ELR (cell line): ENCODE measurements at regions not wholly inside any gene's neighbourhood (a gene's known extent, or its start where the extent isn't known, plus 50 kb on each side); places are given as distances from the start of the nearest gene placed in this dataset.
A peak's percentile ranks its signal among the peaks of the same experiment; 100 is the strongest.

Source experiments
- DNase-seq: peaks from one replicate; pipeline ENCODE4 v3.0.0-alpha.2; 2015; ENCODE audit warnings: low read depth

- DNase-seq: no peak
These were observed 474.8 kb downstream of the PDGFC start for GRCh38 chr4:156496797-156497196.

DNA sequence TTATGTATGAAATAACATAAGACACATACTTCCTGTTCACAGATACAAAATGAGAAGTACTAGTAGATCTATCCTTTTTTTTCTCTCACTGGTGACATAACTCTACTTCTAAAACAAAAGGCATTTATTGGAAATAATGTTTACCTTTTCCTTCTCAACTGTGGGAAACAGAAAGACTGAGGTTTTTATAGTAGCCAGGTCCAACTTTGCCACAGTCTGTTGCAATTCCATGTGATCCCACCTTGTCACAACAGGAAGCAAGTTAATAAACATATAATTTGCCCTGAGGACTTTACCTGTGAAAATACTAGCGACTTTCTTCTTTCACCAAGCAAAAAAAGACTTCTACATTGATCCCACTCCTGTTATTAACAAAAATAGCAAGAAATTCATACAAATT is 475.8 kb downstream of the PDGFC start:
- DNase-seq: no peak

GRCh38 chr4:156495091-156495490 is 476.5 kb downstream of the PDGFC start:
- no peak for DNase-seq

DNA sequence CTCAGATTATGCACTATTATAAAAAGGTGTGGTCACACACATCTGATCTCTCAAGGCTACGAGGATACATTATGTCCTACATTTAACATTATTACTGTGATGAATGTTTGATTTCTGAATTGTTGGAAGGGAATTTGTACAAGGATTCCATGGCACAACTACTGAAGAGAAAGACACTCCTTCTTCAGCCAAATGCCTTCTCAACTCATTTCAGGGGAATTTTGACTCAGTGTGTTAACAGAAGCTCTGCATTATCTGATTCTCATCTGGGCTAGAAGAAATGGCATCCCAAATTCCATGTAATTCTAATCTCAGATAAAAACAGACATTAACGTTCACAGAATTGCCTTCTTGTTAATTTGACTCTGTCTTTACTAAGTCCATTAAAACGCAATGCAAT is 477.7 kb downstream of the PDGFC start:
- no peak for DNase-seq

DNA sequence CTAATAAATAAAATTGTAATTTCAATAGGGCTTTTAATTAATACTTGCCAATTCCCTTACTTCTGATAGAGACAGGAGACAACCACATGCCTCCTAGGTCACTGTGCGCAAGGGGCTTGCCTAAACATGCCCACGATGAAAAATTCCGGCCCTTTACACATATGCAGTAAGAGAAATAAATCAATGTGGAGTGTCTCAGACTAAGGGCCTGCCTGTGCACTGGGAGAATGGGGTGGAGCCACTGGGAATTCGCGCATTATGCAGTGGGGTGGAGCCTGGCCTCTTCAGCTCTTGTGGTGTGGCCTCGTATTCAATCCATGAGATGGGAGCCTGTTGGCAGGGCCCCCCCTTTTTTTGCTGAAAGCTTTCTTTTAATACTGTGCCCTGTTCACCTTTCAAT is 484.5 kb downstream of the PDGFC start:
- no peak for DNase-seq

- DNase-seq: no peak
These were observed 489.8 kb downstream of the PDGFC start for GRCh38 chr4:156481845-156482244.

GRCh38 chr4:156477636-156478035 is 494.0 kb downstream of the PDGFC start:
- no peak for DNase-seq

- peak; percentile 97 for DNase-seq
These were observed 495.2 kb downstream of the PDGFC start for GRCh38 chr4:156476359-156476758.

DNA sequence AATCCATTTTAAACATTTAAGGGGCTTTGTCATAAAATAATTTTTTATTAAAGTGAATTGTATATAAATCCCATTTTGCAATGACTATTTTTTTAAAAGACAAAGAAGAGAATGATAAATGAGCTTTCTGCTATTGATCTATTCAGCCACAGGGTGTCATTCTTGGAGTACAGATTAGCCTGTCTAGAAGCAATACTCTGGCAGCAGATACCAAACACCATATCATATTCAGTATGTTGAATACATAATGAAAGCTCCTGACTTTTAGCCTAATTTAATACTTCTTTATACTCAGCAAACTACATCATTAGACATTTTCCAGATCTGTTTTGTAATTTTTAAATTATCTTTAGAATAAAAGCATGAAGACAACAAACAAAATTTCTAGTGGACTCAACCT is 496.3 kb downstream of the PDGFC start:
- peak; percentile 80 for DNase-seq

DNA sequence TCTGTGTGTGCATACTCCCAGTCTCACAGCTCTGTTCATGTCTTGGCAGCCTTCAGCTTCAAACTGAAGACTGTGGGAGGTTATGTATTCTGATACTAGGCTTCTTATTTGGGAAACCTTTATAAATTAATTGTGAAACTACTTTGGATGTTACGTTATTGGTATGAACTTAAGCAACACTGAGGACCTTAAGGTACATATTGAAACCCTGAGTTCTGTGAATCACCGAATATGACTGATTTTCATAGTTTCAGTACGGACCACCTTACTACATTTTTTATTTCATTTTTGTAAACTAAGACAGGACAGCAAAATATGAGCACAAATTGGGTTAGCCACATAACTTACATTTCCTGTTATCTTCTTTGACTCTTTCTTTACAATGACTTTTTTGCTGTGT is 498.4 kb downstream of the PDGFC start:
- DNase-seq: no peak

- DNase-seq: no peak
These were observed 499.0 kb downstream of the PDGFC start for GRCh38 chr4:156472624-156473023.

DNA sequence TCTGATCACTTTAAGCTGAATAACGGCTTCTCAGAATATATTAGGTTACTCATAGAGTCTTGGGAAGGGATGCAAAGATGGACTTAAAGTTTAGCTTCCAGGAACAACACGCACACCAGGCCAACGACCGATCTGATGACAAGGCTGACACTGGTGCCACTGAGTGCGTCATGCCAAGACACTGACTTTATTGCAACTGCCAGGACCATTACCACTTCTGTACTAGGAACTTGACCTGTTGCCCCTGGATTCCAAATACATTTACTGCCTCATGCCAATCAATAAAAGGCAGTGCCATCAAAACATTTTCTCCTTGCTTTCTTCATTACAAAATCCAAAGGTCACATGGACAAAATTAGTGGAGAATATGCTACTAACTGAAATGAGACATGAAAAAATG is 505.9 kb upstream of the CTSO start:
- DNase-seq: no peak

- DNase-seq: no peak
These were observed 503.2 kb upstream of the CTSO start for GRCh38 chr4:156456830-156457229.

- no peak for DNase-seq
These were observed 489.8 kb upstream of the CTSO start for GRCh38 chr4:156443488-156443887.

DNA sequence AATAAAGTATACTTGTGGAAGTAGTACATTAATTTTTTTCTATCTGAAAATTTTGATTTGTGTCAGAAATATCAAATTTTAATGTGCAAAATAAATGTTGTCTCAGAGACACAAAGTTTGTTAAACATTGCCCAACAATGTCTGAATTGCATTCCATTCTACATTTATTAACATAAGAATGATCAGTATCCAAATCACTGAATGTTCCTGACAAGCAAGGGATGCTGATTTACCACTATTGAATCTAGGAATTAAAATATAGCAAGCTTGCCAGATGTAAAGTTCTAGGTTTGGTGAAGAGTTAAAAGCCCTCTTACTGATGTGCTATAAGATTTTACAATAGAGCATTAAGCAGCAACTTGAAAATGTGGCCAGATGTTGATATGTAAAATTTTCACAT is 489.2 kb upstream of the CTSO start:
- no peak for DNase-seq

DNA sequence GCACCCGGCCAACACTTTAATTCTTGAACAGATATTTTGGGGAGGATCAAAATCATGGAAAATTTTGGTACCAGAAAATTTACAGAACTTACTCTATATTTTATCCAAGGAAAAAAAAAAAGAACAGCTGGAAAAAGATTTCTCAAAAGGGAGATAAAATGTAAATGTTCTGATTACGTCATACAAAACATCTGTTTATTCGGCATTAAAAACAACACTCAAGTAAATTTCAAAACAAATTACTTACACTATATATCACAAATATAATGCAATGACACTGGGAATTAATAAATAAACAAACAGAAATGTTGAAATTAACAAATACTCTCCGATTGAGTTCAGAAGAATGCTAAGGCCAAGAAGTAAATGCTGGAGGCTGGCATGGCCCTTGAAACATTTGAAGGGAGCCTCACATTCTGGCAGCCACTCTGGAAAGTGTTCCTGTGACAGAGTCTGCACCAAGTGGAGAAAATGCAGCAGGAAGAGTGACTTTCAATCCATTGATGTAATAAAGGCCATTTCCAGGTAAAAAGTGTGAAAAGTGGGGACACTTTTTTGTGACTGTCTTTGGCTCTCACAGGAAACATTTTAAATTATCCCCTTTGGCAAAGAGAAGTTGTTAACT is 486.0 kb upstream of the CTSO start:
- no peak for DNase-seq

DNA sequence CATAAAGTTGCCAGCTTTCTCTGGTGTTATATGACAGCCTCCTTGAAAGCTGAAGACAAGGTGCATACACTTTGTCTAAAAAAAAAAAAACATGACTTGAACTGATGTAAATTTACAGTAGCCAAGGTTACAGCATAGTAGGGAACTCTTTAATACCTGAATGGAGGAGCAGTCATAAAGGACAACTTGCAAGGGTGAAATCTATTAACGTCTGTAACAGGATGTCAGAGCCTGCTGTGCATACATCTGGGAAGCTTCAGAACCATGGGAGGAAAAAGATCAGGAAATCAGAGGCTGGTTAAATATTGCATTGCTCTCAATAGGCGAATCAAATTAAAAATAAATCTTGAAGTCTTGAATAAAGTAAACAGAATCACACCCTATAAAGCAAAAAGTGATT is 484.0 kb upstream of the CTSO start:
- DNase-seq: no peak

GRCh38 chr4:156422576-156422975 is 468.9 kb upstream of the CTSO start:
- no peak for DNase-seq

- DNase-seq: no peak
These were observed 467.0 kb upstream of the CTSO start for GRCh38 chr4:156420623-156421022.

DNA sequence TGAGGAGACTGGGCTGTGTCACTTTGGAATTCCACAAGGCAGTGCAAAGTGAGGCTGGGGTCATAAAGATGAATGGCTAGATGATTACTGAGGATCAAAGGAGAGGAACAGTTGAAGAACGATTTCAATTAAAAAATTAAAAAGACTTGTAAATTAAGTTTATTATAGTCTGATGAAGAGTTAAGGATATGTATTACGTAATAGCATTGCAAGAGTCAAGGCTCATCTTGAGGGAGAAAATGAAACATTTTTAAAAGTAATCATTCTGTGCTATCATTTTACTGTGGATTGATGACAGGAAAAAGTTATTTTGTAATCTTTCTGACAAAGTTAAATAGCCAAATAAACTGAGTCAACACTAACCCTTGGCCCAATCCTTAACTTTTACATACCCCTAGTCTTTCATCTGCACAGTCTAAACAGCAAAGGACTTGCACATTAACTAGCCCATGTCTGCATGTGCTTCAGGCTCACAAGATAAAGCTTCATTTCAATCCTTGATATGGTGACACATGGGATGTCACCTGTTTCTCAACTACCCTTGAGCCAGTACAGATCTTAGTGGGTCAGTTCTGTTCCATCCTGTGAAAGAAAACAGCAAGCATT is 465.5 kb upstream of the CTSO start:
- DNase-seq: no peak

DNA sequence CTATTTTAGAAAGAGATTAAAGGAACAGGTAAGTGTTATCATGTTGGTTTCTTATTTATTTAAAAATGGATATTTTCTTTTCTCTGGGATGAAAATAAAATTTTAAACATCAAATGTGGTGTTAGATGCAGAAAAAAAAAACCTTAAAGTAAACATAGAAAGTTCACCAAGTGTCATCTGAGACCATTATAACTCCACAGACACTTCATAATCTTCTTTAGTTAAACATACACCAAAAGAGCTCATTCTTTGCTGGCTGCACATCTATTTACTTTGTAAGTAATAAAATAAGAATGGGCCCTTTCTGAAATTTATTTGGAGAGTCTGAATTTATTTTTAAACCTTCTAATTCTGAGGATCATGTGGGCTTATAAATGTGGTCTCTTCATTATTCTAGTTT is 460.7 kb upstream of the CTSO start:
- DNase-seq: no peak

- no peak for DNase-seq
These were observed 459.8 kb upstream of the CTSO start for GRCh38 chr4:156413239-156414135.

DNA sequence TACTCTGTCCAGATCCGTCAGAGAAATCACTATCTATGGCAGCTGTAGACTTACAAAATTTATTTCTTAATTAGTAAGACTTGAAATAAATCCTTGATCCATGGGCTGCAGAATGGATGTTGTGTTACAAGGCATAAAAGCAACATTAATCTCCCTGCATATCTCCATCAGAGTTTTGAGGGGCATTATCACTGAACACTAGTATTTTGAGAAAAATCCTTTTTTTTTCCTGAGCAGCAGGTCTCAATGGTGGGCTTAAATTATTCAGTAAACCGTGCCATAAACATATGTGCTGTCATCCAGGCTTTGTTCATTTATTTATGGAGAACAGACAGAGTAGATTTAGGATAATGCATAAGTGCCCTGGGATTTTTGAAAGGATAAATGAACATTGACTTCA is 457.9 kb upstream of the CTSO start:
- no peak for DNase-seq
